ENCODE measurements at regions not wholly inside any gene's neighbourhood (a gene's known extent, or its start where the extent isn't known, plus 50 kb on each side); places are given as distances from the start of the nearest gene placed in this dataset.

GRCh38 chr10:7045891-7046599 is 364.8 kb downstream of the SFMBT2 start:
- TF ChIP-seq EZH2 (IDR thresholded peaks at IDR 0.05; ENCODE audit: insufficient read depth, poor library complexity, severe bottlenecking) = no peak
- TF ChIP-seq EZH2phosphoT487 (IDR thresholded peaks at IDR 0.05; ENCODE audit: insufficient read depth, low read depth) = no peak
